ENCODE measurements at regions not wholly inside any gene's neighbourhood (a gene's known extent, or its start where the extent isn't known, plus 50 kb on each side); places are given as distances from the start of the nearest gene placed in this dataset.

GRCh38 chr2:64745562-64745961 lies 91.8 kb upstream of the SERTAD2 start:
- DNase-seq: no peak

GRCh38 chr2:64747690-64748091 lies 94.0 kb upstream of the SERTAD2 start:
- peak; percentile 39 for DNase-seq

GRCh38 chr2:64748147-64748546 lies 94.4 kb upstream of the SERTAD2 start:
- DNase-seq: no peak

GRCh38 chr2:64748561-64748960 lies 94.8 kb upstream of the SERTAD2 start:
- DNase-seq: no peak

GRCh38 chr2:64749446-64749845 lies 95.7 kb upstream of the SERTAD2 start:
- no peak for DNase-seq

GRCh38 chr2:64750001-64750816 lies 96.5 kb upstream of the SERTAD2 start:
- DNase-seq: no peak

GRCh38 chr2:64750817-64751285 lies 97.1 kb upstream of the SERTAD2 start:
- peak; percentile 99 for DNase-seq

GRCh38 chr2:64751286-64752260 lies 97.9 kb upstream of the SERTAD2 start:
- peak; percentile 57 for DNase-seq

GRCh38 chr2:64753399-64753798 lies 99.7 kb upstream of the SERTAD2 start:
- no peak for DNase-seq

- no peak for DNase-seq
Observed at GRCh38 chr2:64754570-64754969, 100.9 kb upstream of the SERTAD2 start.

- peak; percentile 85 for DNase-seq
Observed at GRCh38 chr2:64757126-64757525, 103.4 kb upstream of the SERTAD2 start.

- DNase-seq: no peak
Observed at GRCh38 chr2:64760128-64760527, 106.4 kb upstream of the SERTAD2 start.

GRCh38 chr2:64762301-64762997 lies 108.7 kb upstream of the SERTAD2 start:
- no peak for DNase-seq

GRCh38 chr2:64763126-64763525 lies 109.4 kb upstream of the SERTAD2 start:
- no peak for DNase-seq

GRCh38 chr2:64765160-64765805 lies 111.6 kb upstream of the SERTAD2 start:
- peak; percentile 23 for DNase-seq

- DNase-seq: peak; percentile 72
Observed at GRCh38 chr2:64766841-64767669, 113.3 kb upstream of the SERTAD2 start.

GRCh38 chr2:64767670-64768468 lies 114.2 kb upstream of the SERTAD2 start:
- peak; percentile 88 for DNase-seq

- DNase-seq: no peak
Observed at GRCh38 chr2:64768491-64769005, 114.8 kb upstream of the SERTAD2 start.

- DNase-seq: no peak
Observed at GRCh38 chr2:64769392-64770044, 115.8 kb upstream of the SERTAD2 start.

Data from inflammatory macrophage treated with lipopolysaccharide for 4 hours (primary cell).